A673 (cell line): ENCODE measurements at regions not wholly inside any gene's neighbourhood (a gene's known extent, or its start where the extent isn't known, plus 50 kb on each side); places are given as distances from the start of the nearest gene placed in this dataset.
"Not testable (repeated sequence)": the region's sequence is repeated elsewhere in the genome, so short reads cannot be mapped to it uniquely, and the experiment has no call there.

Source experiments
- BruUV-seq: library from RNA; stranded (reverse); fragments of 400-500 nt; replicated peaks from 2 replicates; lab custom pipeline; 2021; lab: Mats Ljungman, UMichigan
- CTCF ChIA-PET: fragments of 300-600 bp; sonication (Branson Sonifier 250); formaldehyde crosslinking; loops from one replicate; lab custom pipeline; 2022; ENCODE audit warnings: antibody characterized with exemption; lab: Charles Lee
- POLR2A ChIA-PET: fragments of 300-600 bp; sonication (Branson Sonifier 250); formaldehyde crosslinking; loops from one replicate; lab custom pipeline; 2022; ENCODE audit warnings: antibody characterized with exemption; ENCODE audit not compliant: low non-redundant PET; lab: Charles Lee
- DNase-seq: peaks from one replicate; pipeline ENCODE4 v3.0.0-alpha.2; 2015; ENCODE audit warnings: low spot score
- H3K27ac ChIP-seq: fragments of 200-600 bp; sonication (generic); 2 replicates; pipeline ENCODE4 v1.5.1; 2016; ENCODE audit warnings: mixed run types, low read depth, mild to moderate bottlenecking, mixed read lengths, antibody characterized with exemption, low read length; ENCODE audit not compliant: poor library complexity, severe bottlenecking
- H3K27me3 ChIP-seq: fragments of 200-600 bp; sonication (generic); replicated peaks from 2 replicates; pipeline ENCODE4 v1.6.1; 2017; ENCODE audit warnings: mixed run types, low read depth, mild to moderate bottlenecking, mixed read lengths, antibody characterized with exemption, low read length; ENCODE audit not compliant: insufficient read depth, poor library complexity
- H3K36me3 ChIP-seq: fragments of 200-600 bp; sonication (generic); 2 replicates; pipeline ENCODE4 v1.6.1; 2016; ENCODE audit warnings: mixed run types, mild to moderate bottlenecking, mixed read lengths, antibody characterized with exemption, low read length; ENCODE audit not compliant: insufficient read depth, poor library complexity, severe bottlenecking
- H3K4me1 ChIP-seq: fragments of 200-600 bp; sonication (generic); 2 replicates; pipeline ENCODE4 v1.6.1; 2017; ENCODE audit warnings: mixed run types, mild to moderate bottlenecking, mixed read lengths, antibody characterized with exemption, low read length; ENCODE audit not compliant: insufficient read depth, poor library complexity, severe bottlenecking
- H3K4me3 ChIP-seq: fragments of 200-600 bp; sonication (generic); 2 replicates; pipeline ENCODE4 v1.5.1; 2016; ENCODE audit warnings: low read depth, mixed run types, mild to moderate bottlenecking, mixed read lengths, low read length; ENCODE audit not compliant: poor library complexity, severe bottlenecking
- H3K9me3 ChIP-seq: fragments of 200-600 bp; sonication (generic); 2 replicates; pipeline ENCODE4 v1.6.1; 2016; ENCODE audit warnings: mixed run types, low read depth, mild to moderate bottlenecking, mixed read lengths, antibody characterized with exemption, low read length; ENCODE audit not compliant: poor library complexity, severe bottlenecking
- CTCF ChIP-seq: fragments of 300-800, 200-600 bp; sonication (generic); conservative IDR thresholded peaks from 2 replicates; pipeline ENCODE4 v1.5.1; 2017; ENCODE audit warnings: low read depth, mild to moderate bottlenecking, antibody characterized with exemption, low read length, moderate library complexity, mixed read lengths
- EZH2 ChIP-seq: fragments of 200-600 bp; sonication (generic); IDR thresholded peaks from 2 replicates; pipeline ENCODE4 v1.6.1; 2017; ENCODE audit warnings: borderline replicate concordance, low read depth, mild to moderate bottlenecking, mixed read lengths, antibody characterized with exemption, low read length; ENCODE audit not compliant: poor library complexity, severe bottlenecking
- intact Hi-C: fragments of 100-400 bp; cut with micrococcal nuclease; formaldehyde crosslinking; loops from one replicate; pipeline ENCODE4 v1.10.0; 2022; ENCODE audit not compliant: unreplicated experiment

- POLR2A ChIA-PET: no interaction called here
- no peaks in the 10 kb centered on the region for H3K27me3 ChIP-seq
- no peak overlapping the region for H3K4me3 ChIP-seq
- BruUV-seq: no TSS peak
- DNase-seq: no peak
- no peaks in the 10 kb centered on the region for H3K9me3 ChIP-seq
- CTCF ChIA-PET: no interaction called here
- H3K27ac ChIP-seq: no peak overlapping the region
- no peaks in the 10 kb centered on the region for H3K36me3 ChIP-seq
- no peaks in the 10 kb centered on the region for H3K4me1 ChIP-seq
- no peak for TF ChIP-seq EZH2
- no peak for TF ChIP-seq CTCF
- intact Hi-C loops: no loop called here
Observed at GRCh38 chr3:154642145-154642544, 212.2 kb upstream of the GPR149 start.

- ChIA-PET CTCF (no interaction called here), POLR2A (no interaction called here)
- BruUV-seq: no TSS peak
Observed at GRCh38 chr3:154625756-154626155, 195.8 kb upstream of the GPR149 start.

GRCh38 chr3:154619621-154620020 is 189.6 kb upstream of the GPR149 start:
- CTCF ChIA-PET, H3K4me1 ChIP-seq, H3K27me3 ChIP-seq, H3K27ac ChIP-seq, H3K36me3 ChIP-seq, H3K9me3 ChIP-seq, DNase-seq, BruUV-seq, H3K4me3 ChIP-seq, intact Hi-C loops, POLR2A ChIA-PET: not testable (repeated sequence)

More at GRCh38 chr3:154625756-154626155, 195.8 kb upstream of the GPR149 start:
- no peak for DNase-seq
- Histone ChIP-seq H3K4me3 (no peak overlapping the region), H3K27ac (no peak overlapping the region), H3K36me3 (no peaks in the 10 kb centered on the region), H3K9me3 (no peaks in the 10 kb centered on the region), H3K27me3 (no peaks in the 10 kb centered on the region), H3K4me1 (no peaks in the 10 kb centered on the region)
- TF ChIP-seq CTCF: no peak
- no peak for TF ChIP-seq EZH2
- intact Hi-C loops: no loop called here

GRCh38 chr3:154616298-154616697 is 186.3 kb upstream of the GPR149 start:
- no peaks in the 10 kb centered on the region for H3K36me3 ChIP-seq
- BruUV-seq: no TSS peak
- no peaks in the 10 kb centered on the region for H3K27me3 ChIP-seq
- H3K4me3 ChIP-seq: no peak overlapping the region
- intact Hi-C loops: no loop called here
- TF ChIP-seq EZH2: no peak
- 0 out of 2 replicates have a peak, but pooled peaks have one; percentile 12 for TF ChIP-seq CTCF
- H3K4me1 ChIP-seq: no peaks in the 10 kb centered on the region
- POLR2A ChIA-PET: no interaction called here
- H3K9me3 ChIP-seq: no peaks in the 10 kb centered on the region
- DNase-seq: no peak
- CTCF ChIA-PET: no interaction called here
- no peak overlapping the region for H3K27ac ChIP-seq
